ENCODE measurements at regions not wholly inside any gene's neighbourhood (a gene's known extent, or its start where the extent isn't known, plus 50 kb on each side); places are given as distances from the start of the nearest gene placed in this dataset. TPM values are rescaled to one million over a fixed set of nuclear protein-coding genes. Genes with fewer than 3 reads are reported as not detected.

DNA sequence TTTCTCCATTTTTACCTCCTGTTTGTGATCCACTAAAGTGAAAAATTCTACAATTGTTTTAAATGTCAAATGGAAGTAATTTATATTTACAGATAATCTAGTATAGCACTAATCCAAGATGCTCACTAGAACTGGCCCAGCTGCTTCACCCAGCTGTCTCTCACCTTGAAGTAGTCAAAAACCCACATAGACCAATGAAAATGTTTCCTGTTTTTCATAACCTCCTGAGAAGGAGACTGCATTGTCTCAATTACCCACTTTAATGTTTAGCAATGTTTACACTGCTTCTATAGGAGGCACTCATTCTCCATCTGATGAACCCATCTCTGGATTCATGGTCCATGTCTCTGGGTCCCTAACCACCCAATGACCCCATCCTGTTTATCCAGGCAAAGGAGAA lies 56.1 kb upstream of the ADO start:
- Histone ChIP-seq H3K27ac (no peak overlapping the region), H3K27me3 (replicated peaks; ENCODE audit: insufficient read depth) (no peaks in the 10 kb centered on the region), H3K36me3 (ENCODE audit: low read depth) (no peaks in the 10 kb centered on the region), H3K9me2 (ENCODE audit: insufficient read depth) (no peaks in the 10 kb centered on the region), H3F3A (ENCODE audit: insufficient read depth) (no peaks in the 10 kb centered on the region), H3K9ac (no peak overlapping the region), H4K20me1 (ENCODE audit: insufficient read depth) (no peaks in the 10 kb centered on the region), H3K4me2 (ENCODE audit: unreplicated experiment) (no peak overlapping the region), H3K4me1 (ENCODE audit: insufficient read depth) (peaks cover 6% of the 10 kb centered on the region; the same call in 1 of the 2 replicates), H2AFZ (no peak overlapping the region), H3K79me2 (ENCODE audit: insufficient read depth) (no peaks in the 10 kb centered on the region), H3K4me3 (no peak overlapping the region), H3K9me3 (ENCODE audit: low read depth) (no peaks in the 10 kb centered on the region)
- in situ Hi-C loops (cut with MboI), result no loop called here
- no peak for DNase-seq
- TF ChIP-seq EZH2phosphoT487 (IDR thresholded peaks at IDR 0.05; ENCODE audit: insufficient read depth, low read depth) (no peak), EZH2 (IDR thresholded peaks at IDR 0.05; ENCODE audit: insufficient read depth, poor library complexity, severe bottlenecking) (no peak)

DNA sequence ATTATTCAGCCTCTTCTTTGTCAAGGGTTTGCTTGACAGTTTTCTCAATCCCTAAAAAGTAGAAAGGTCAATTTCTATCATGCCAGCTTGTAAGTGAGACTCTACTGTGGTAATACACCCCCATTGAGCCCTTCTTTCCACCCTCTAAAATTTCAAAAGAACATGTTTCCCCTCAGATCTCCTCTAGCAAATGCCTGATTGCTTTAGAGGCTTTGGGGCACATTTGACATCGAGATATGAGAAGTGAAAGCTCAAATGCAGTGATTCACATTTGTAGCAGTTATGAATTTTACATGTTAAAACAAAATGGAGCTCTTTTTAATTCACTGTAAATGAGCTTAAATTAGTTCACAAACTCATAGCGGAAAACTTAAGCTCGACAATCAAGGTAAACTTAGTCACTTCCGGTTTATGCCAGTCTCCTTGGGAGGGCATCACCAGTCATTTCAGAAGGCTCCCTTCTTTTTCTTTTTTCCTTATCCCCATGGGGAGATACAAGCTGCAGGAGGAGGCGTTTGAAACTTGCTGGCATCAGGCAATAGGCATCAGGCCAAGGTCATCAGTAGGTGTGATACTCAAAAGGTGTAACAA lies 55.3 kb upstream of the ADO start:
- Histone ChIP-seq H4K20me1 (ENCODE audit: insufficient read depth) (no peaks in the 10 kb centered on the region), H3K9me2 (ENCODE audit: insufficient read depth) (no peaks in the 10 kb centered on the region), H3F3A (ENCODE audit: insufficient read depth) (no peaks in the 10 kb centered on the region), H3K9me3 (ENCODE audit: low read depth) (no peaks in the 10 kb centered on the region), H3K4me2 (ENCODE audit: unreplicated experiment) (no peak overlapping the region), H3K9ac (no peak overlapping the region), H3K36me3 (ENCODE audit: low read depth) (no peaks in the 10 kb centered on the region), H3K27ac (no peak overlapping the region), H3K27me3 (replicated peaks; ENCODE audit: insufficient read depth) (no peaks in the 10 kb centered on the region), H3K4me3 (no peak overlapping the region), H3K79me2 (ENCODE audit: insufficient read depth) (no peaks in the 10 kb centered on the region), H3K4me1 (ENCODE audit: insufficient read depth) (peaks cover 4% of the 10 kb centered on the region; the same call in 1 of the 2 replicates), H2AFZ (no peak overlapping the region)
- TF ChIP-seq EZH2phosphoT487 (IDR thresholded peaks at IDR 0.05; ENCODE audit: insufficient read depth, low read depth) (no peak), EZH2 (IDR thresholded peaks at IDR 0.05; ENCODE audit: insufficient read depth, poor library complexity, severe bottlenecking) (no peak)
- 78 to 80% methylated on average over 5 of the region's 5 CpGs for WGBS, 2 experiments (ENCODE audit: low coverage in 1 of 2, low lambda C conversion rate in 2 of 2, missing lambda C conversion rate in 2 of 2)
- no peak for DNase-seq
- in situ Hi-C loops (cut with MboI), result no loop called here

Small RNAs in the stretch of these regions (small RNA-seq; reads per million reads assigned to genes)
- gene ALDH7A1P4 (ENCODE audit: low read depth, low replicate concordance), result not detected

Data from GM23248 (cell line).